Keratinocyte (primary cell): ENCODE measurements at regions not wholly inside any gene's neighbourhood (a gene's known extent, or its start where the extent isn't known, plus 50 kb on each side); places are given as distances from the start of the nearest gene placed in this dataset.

Experiments
- DNase-seq: peaks from one replicate; pipeline ENCODE4 v3.0.0-alpha.2; 2011; ENCODE audit warnings: low read depth, missing footprints, low spot score
- FAIRE-seq: peaks from 2 replicates; lab custom pipeline; 2011; peaks lifted over from hg19 to GRCh38; lab: Jason Lieb, UNC
- H2AFZ ChIP-seq: 2 replicates; pipeline ENCODE4 v1.6.0; 2012; ENCODE audit warnings: low read length, control low read depth, inconsistent platforms; ENCODE audit not compliant: control insufficient read depth
- H3K27ac ChIP-seq: 2 replicates; pipeline ENCODE4 v1.5.1; 2011; ENCODE audit warnings: low read length; ENCODE audit not compliant: control insufficient read depth, insufficient read depth
- H3K27me3 ChIP-seq: 3 replicates; pipeline ENCODE4 v1.6.0; 2011; ENCODE audit warnings: low read length; ENCODE audit not compliant: control insufficient read depth, insufficient read depth; ENCODE audit errors: extremely low read depth
- H3K36me3 ChIP-seq, 2 experiments: 2 replicates in 1 of 2; 3 replicates in 1 of 2; pipeline ENCODE4 v1.5.1; 2011; ENCODE audit warnings: low read length in 2 of 2, mild to moderate bottlenecking in 1 of 2; ENCODE audit not compliant: control insufficient read depth in 2 of 2, insufficient read depth in 2 of 2; ENCODE audit errors: extremely low read depth in 1 of 2
- H3K4me1 ChIP-seq: 3 replicates; pipeline ENCODE4 v1.5.1; 2011; ENCODE audit warnings: low read length; ENCODE audit not compliant: control insufficient read depth, insufficient read depth; ENCODE audit errors: extremely low read depth
- H3K4me2 ChIP-seq: 3 replicates; pipeline ENCODE4 v1.6.0; 2011; ENCODE audit warnings: low read depth, low read length; ENCODE audit not compliant: control insufficient read depth, insufficient read depth; ENCODE audit errors: extremely low read depth
- H3K4me3 ChIP-seq, 3 experiments: fragments of 200-600 bp in 1 of 3; sonication (generic) in 1 of 3; 2 replicates in 2 of 3; 3 replicates in 1 of 3; pipeline ENCODE4 v1.5.1; 2011 to 2016; ENCODE audit warnings: low read length in 3 of 3, mild to moderate bottlenecking in 3 of 3, control low read depth in 2 of 3, inconsistent platforms in 1 of 3, low read depth in 1 of 3, mixed read lengths in 1 of 3, mixed run types in 1 of 3, moderate library complexity in 1 of 3; ENCODE audit not compliant: control insufficient read depth in 2 of 3, insufficient read depth in 2 of 3; ENCODE audit errors: extremely low read depth in 1 of 3
- H3K79me2 ChIP-seq: 2 replicates; pipeline ENCODE4 v1.6.0; 2012; ENCODE audit warnings: low read length; ENCODE audit not compliant: control insufficient read depth, insufficient read depth
- H3K9ac ChIP-seq: 3 replicates; pipeline ENCODE4 v1.6.0; 2011; ENCODE audit warnings: low read length; ENCODE audit not compliant: control insufficient read depth, insufficient read depth; ENCODE audit errors: extremely low read depth
- H3K9me1 ChIP-seq: 3 replicates; pipeline ENCODE4 v1.6.0; 2011; ENCODE audit warnings: low read length; ENCODE audit not compliant: control insufficient read depth, insufficient read depth; ENCODE audit errors: extremely low read depth
- H3K9me3 ChIP-seq: 2 replicates; pipeline ENCODE4 v1.5.1; 2012; ENCODE audit warnings: low read depth, low read length; ENCODE audit not compliant: control insufficient read depth
- H4K20me1 ChIP-seq: 3 replicates; pipeline ENCODE4 v1.6.0; 2011; ENCODE audit warnings: low read length; ENCODE audit not compliant: control insufficient read depth, insufficient read depth; ENCODE audit errors: extremely low read depth
- EZH2 ChIP-seq: IDR thresholded peaks from one replicate; pipeline ENCODE4 v1.6.1; 2012; ENCODE audit warnings: inconsistent platforms, mild to moderate bottlenecking, low read length, moderate library complexity
- dilution Hi-C: fragments of 300-500 bp; cut with MboI; formaldehyde crosslinking; loops from one replicate; pipeline ENCODE4 v1.7.0; 2020; ENCODE audit warnings: low sequenced_read_pairs; ENCODE audit not compliant: extremely low pct_ligation_motif_present
- TF ChIP-seq, protein P1 (sequence below), 3 experiments: IDR thresholded peaks in 1 of 3; conservative IDR thresholded peaks in 1 of 3; optimal IDR thresholded peaks in 1 of 3; 2 replicates in 2 of 3; 3 replicates in 1 of 3; pipeline versions ENCODE3 to v1.5.1; 2011; ENCODE audit warnings: low read length in 3 of 3, mild to moderate bottlenecking in 3 of 3, moderate library complexity in 2 of 3, control low read depth in 1 of 3, inconsistent platforms in 1 of 3; ENCODE audit not compliant: insufficient read depth in 2 of 3; ENCODE audit errors: extremely low read depth in 1 of 3

DNA sequence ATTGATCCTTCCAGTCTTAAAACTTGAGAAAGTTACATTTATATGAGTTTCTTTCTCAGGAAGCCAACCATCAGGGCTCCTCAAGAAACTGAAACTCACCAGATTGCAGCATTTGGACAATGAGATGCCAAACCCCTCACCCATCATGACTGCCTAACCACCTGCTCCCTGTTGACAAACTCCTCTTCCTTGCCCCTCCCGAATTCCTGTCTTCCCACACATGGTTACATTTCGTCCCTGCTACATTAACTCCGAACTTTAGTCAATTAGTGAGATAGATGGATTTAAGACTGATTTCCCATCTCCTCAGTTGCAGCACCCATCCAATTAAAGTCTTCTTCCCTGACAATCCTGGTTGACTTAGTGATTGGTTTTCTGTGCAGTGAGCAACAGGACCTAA, 118.7 kb downstream of the ZNF330 start:
- no peak for DNase-seq
- Histone ChIP-seq H3K79me2 (no peaks in the 10 kb centered on the region), H3K27me3 (no peaks in the 10 kb centered on the region), H4K20me1 (no peaks in the 10 kb centered on the region), H3K27ac (no peak overlapping the region), H3K36me3 (no peaks in the 10 kb centered on the region), H3K9ac (no peak overlapping the region), H3K9me1 (no peaks in the 10 kb centered on the region), H2AFZ (no peak overlapping the region), H3K4me3 (no peak overlapping the region), H3K4me1 (no peaks in the 10 kb centered on the region), H3K4me2 (no peak overlapping the region), H3K9me3 (no peaks in the 10 kb centered on the region)
- FAIRE-seq = no peak
- dilution Hi-C loops = no loop called here
- no peak for TF ChIP-seq EZH2
- TF ChIP-seq, protein P1, sequence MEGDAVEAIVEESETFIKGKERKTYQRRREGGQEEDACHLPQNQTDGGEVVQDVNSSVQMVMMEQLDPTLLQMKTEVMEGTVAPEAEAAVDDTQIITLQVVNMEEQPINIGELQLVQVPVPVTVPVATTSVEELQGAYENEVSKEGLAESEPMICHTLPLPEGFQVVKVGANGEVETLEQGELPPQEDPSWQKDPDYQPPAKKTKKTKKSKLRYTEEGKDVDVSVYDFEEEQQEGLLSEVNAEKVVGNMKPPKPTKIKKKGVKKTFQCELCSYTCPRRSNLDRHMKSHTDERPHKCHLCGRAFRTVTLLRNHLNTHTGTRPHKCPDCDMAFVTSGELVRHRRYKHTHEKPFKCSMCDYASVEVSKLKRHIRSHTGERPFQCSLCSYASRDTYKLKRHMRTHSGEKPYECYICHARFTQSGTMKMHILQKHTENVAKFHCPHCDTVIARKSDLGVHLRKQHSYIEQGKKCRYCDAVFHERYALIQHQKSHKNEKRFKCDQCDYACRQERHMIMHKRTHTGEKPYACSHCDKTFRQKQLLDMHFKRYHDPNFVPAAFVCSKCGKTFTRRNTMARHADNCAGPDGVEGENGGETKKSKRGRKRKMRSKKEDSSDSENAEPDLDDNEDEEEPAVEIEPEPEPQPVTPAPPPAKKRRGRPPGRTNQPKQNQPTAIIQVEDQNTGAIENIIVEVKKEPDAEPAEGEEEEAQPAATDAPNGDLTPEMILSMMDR (optimal IDR thresholded peaks at IDR 0.05 in 1 of 3, IDR thresholded peaks at IDR 0.05 in 1 of 3, conservative IDR thresholded peaks at IDR 0.05 in 1 of 3; ENCODE audit: extremely low read depth in 1 of 3, insufficient read depth in 2 of 3, low read length in 3 of 3) = no peak

DNA sequence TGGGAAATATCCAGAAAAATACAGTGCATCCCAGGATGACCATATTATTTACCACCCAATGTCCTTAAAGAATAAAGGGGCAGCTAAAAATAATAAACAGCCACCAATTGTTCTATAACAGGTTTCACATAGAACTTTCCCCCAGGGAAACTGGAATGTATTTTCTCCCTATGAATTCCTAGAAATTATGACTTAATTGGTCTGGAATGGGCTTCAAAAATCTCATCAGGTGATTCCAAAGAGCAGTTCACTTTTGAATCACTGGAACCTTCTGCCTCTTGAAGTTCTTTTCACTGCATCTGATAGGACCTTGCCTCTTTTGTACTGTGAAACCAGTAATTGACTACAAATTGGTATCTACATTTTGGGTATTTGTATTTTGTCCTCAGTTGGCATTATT, 119.3 kb downstream of the ZNF330 start:
- H4K20me1 ChIP-seq = no peaks in the 10 kb centered on the region
- H3K4me1 ChIP-seq = no peaks in the 10 kb centered on the region
- dilution Hi-C loops = no loop called here
- H3K36me3 ChIP-seq = no peaks in the 10 kb centered on the region
- no peaks in the 10 kb centered on the region for H3K27me3 ChIP-seq
- no peak overlapping the region for H2AFZ ChIP-seq
- no peak for DNase-seq
- no peaks in the 10 kb centered on the region for H3K9me1 ChIP-seq
- H3K79me2 ChIP-seq = no peaks in the 10 kb centered on the region
- no peaks in the 10 kb centered on the region for H3K9me3 ChIP-seq
- no peak overlapping the region for H3K4me2 ChIP-seq
- H3K27ac ChIP-seq = no peak overlapping the region
- no peak for FAIRE-seq
- no peak overlapping the region for H3K4me3 ChIP-seq
- no peak overlapping the region for H3K9ac ChIP-seq
- TF ChIP-seq, protein P1 (optimal IDR thresholded peaks at IDR 0.05 in 1 of 3, IDR thresholded peaks at IDR 0.05 in 1 of 3, conservative IDR thresholded peaks at IDR 0.05 in 1 of 3; ENCODE audit: extremely low read depth in 1 of 3, insufficient read depth in 2 of 3, low read length in 3 of 3) = no peak
- TF ChIP-seq EZH2 = no peak
